Brain pericyte (primary cell): ENCODE measurements at regions not wholly inside any gene's neighbourhood (a gene's known extent, or its start where the extent isn't known, plus 50 kb on each side); places are given as distances from the start of the nearest gene placed in this dataset.
"Not testable (repeated sequence)": the region's sequence is repeated elsewhere in the genome, so short reads cannot be mapped to it uniquely, and the experiment has no call there.

Experiments used
- DNase-seq: peaks from one replicate; pipeline ENCODE4 v3.0.0-alpha.2; 2012; ENCODE audit warnings: low read depth, low spot score

- no peak for DNase-seq
Measured at GRCh38 chr4:111267786-111268185, 644.9 kb upstream of the PITX2 start.

GRCh38 chr4:111268769-111269414 is 646.0 kb upstream of the PITX2 start:
- DNase-seq: no peak

DNA sequence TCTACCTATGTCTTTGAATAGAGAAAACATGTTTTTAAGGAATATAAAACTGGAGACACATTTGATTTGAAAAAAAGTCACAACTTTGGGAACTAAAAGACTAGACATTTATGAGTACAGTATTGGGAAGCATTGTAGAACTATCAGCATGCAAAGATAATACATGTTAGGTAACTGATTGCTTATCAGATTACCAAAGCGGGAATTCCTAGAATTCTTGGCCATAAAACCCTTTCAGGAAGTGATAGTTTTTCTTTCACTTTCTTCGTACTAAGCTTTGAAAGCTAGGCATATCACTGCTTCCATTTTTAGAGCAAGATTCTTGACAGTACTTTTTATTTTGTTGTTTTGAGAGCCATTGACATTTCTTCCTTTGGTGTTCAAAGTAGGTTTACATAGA is 646.6 kb upstream of the PITX2 start:
- DNase-seq: no peak

DNA sequence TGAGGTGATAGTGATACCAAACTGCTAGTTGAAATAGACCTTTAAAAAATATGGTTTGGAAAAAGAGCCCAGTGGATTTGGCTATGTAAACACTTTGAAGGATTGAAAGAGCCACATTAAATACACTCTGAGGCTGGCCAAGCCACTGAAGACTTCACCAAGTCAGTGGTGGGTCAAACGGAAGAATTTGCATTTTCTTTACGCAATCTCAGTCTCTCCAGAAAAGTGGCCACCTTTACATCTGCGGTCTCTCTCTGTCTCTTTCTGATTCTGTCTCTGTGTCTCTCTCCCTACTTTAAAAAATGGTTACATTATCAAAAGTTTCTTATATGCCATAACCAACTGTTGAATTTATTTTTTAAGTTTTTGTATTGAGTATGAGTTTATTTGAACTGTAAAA is 651.2 kb upstream of the PITX2 start:
- DNase-seq: no peak

DNA sequence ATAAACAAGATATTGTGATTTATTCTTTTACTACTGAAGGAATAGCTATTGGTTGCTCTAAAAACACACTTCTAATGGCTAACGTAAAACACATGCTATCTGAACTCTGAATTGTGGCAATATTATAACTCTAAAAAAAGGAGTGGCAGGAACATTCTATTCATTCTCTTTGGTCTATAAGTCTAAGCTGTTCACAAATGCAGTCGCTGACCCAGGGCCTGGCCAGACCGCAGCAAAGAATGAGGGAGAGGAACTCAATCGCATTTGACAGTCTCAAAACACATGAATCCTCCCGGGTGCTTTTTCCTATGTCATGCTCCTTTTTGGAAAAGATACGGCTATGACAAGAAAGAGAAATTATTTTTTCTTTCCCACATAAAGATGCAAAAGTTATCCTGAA is 651.6 kb upstream of the PITX2 start:
- DNase-seq: no peak

DNA sequence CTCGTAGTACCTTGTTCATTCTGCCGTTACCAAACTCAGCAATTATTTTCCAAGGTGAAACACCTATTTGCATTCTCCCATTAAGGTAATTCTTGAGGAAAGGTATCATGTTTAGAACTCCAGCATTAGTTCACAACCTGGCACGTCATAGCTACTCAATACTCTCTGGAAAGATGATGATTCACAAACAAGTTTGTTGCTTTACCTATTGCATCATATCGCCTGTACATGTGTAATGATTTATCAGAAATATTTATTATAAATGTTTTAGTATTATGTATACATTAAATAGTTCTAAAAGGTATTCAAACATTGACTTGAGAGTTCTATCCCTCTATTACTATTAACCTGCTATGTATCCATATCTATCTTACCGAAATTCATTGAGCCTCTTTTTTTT is 658.3 kb upstream of the PITX2 start:
- DNase-seq: no peak

DNA sequence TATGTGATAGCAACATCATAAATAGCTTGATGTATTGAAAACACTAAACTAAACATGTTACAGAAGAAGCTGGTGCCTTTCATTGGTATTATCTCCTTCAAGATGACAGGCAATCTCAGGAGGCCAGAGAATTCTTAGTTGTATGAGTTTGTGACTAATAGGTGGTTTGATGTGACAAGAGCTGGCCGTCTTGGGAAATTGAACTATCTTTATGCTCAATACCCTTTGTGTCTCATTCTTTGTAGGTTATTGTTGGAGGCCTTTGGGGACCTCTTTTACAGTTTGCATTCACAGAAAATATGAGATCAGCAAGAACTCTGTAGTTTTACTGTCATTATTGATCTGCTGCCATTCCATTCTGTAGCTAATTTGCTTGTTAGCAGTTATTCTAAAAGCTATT is 659.2 kb upstream of the PITX2 start:
- DNase-seq: no peak

DNA sequence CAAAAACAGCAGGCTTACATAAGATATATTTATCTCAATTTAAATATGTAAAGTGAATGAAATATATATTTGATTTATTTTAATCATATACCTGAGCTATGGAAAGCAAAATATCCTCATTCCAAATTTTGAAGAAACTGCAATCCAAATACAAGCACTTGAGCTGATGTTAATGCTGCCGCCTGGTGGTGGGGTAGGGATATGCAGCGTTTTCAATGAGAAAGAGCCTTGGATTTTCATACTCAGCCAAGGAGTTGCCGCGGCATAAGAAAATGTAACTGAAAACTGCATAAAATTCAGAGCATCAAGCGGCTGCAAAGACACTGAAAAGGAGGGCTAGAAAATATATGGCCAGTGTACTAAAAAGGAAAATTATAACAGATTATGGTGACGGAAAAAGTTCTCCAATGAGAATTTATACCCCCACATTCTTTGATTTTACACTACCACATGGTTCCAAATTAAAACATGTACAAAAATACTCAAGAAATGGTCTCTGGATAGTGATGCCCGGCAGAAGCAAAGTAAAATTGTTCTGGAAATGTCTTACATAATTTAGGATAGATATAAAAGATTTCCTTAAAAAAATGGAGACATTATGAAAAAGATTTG is 660.3 kb upstream of the PITX2 start:
- DNase-seq: no peak

- DNase-seq: no peak
Measured at GRCh38 chr4:111296466-111296865, 673.6 kb upstream of the PITX2 start.

DNA sequence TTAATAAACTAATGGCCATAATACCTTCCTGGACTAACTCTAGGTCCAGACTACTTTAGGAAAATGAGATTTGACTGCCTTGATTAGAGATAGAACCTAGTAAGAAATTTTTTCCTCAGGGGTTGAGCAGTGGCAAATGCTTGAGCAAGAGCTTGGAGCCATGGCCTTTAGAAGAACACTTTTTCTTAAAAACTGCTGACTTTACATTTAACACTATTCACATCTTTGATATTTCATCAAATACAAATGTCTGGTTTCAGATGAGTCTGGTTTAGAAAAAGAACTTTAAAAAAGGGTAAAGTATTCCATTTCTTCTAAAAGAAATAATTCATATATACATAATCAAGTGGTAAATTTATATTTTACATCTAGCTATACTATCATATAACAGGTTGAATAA is 680.9 kb upstream of the PITX2 start:
- no peak for DNase-seq

DNA sequence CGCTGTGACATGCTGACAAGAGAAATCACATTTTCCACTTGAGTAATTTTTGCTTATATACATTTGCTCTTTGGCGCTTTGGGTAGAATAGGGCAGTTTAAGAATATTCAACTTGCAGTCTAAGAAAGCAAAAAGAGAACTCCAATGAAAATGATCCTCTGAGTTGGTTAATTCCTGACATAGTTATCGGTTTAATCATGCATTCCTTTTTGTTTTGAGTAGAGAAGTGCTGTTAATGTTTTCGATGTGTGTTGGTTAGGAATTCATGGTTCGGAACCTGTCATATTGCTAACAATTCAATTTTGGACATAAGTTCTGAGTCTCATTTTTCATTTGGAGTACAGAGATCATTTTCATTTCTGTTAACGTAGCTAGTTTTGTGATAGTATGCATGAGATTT is 700.6 kb upstream of the PITX2 start:
- no peak for DNase-seq

DNA sequence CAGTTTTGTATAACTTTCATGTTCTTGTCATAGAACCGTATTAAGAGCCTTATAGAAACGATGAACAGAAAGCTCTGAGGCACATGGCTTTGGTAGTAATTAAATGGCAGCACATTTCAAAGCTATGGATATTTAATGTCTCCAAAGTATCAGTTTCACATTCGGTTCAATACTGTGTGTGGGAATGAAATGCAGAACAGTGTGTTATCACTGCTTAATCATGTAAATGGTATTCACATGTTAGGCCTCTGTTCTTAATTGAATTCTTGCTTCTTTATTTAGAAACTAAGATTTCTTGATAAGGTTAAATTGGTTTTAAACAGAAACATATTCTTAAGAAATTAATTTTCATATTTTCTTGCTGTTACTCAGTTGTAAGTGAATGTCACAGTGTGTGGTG is 701.0 kb upstream of the PITX2 start:
- DNase-seq: no peak

DNA sequence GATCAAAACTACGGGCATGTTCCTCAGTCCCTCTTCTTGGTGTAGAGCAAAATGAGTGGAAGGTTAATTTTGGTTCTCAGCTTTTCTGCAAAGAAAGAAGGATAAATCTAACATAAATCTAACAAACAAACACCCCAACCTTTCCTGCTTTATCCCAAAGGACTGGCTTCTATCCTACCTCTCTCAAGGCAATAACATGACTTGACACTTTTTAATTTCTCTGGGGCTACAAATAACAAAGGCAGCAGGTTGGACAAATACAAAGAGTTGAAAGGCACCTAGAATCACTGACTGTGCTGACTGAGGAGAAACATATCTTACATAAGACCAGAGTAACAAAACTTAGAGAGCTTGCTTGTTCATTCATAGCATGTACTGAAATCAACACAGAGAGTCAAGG is 703.6 kb upstream of the PITX2 start:
- DNase-seq: no peak

GRCh38 chr4:111330786-111331185 is 707.9 kb upstream of the PITX2 start:
- DNase-seq: no peak

GRCh38 chr4:111334361-111334760 is 711.5 kb upstream of the PITX2 start:
- DNase-seq: no peak

DNA sequence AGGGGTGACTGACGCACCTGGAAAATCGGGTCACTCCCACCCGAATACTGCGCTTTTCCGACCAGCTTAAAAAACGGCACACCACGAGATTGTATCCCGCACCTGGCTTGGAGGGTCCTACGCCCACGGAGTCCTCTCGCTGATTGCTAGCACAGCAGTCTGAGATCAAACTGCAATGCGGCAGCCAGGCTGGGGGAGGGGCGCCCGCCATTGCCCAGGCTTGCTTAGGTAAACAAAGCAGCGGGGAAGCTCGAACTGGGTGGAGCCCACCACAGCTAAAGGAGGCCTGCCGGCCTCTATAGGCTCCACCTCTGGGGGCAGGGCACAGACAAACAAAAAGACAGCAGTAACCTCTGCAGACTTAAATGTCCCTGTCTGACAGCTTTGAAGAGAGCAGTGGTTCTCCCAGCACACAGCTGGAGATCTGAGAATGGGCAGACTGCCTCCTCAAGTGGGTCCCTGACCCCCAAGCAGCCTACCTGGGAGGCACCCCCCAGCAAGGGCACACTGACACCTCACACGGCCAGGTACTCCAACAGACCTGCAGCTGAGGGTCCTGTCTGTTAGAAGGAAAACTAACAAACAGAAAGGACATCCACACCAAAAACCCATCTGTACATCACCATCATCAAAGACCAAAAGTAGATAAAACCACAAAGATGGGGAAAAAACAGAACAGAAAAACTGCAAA is 714.5 kb upstream of the PITX2 start:
- DNase-seq: not testable (repeated sequence)

DNA sequence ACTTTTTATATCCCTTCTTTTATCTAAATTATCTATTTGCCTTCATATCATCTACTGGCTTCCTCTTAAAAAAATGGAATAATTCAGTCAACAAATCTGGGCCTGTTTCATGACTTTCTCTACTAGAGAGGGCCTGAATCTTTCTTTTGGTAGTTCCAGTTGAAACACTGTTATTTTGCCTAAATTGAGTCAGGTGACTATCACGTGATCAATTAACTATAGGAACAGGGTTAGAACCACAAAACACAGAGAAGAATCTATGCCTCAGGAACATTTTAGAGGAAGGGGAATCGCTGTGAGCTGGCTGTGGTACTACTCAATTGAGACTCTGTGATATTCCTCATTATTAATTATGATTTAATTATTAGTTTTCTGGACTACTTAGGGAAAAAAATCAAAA is 736.7 kb upstream of the PITX2 start:
- DNase-seq: no peak

- no peak for DNase-seq
Measured at GRCh38 chr4:111360906-111361305, 738.0 kb upstream of the PITX2 start.

DNA sequence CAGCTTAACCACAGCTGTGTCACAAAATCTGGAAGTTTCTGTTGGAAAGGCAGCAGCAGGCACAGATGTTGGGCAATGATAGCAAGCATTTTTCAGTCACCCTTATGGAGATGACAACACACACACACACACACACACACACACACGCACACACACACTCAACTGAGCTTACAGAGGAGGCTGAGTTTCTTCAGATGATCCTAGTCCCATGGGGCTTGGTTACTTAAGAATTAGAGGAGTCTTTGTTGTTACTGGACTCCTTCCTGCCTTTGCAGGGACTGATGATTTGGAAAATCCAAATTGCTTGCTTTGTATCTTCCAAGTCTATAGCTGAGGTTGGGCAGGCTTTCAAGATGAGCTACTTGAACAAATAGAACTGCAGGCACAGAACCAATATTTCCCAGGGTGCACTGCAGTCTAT is 740.1 kb upstream of the PITX2 start:
- DNase-seq: no peak

DNA sequence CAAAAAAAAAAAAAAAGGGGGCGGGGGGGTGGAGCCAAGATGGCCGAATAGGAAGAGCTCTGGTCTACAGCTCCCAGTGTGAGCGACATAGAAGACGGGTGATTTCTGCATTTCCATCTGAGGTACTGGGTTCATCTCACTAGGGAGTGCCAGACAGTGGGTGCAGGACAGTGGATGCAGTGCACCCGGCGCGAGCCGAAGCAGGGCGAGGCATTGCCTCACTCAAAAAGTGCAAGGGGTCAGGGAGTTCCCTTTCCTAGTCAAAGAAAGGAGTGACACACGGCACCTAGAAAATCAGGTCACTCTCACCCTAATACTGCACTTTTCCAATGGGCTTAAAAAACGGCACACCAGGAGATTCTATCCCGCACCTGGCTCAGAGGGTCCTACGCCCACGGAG is 755.0 kb upstream of the PITX2 start:
- not testable (repeated sequence) for DNase-seq

- DNase-seq: no peak
Measured at GRCh38 chr4:111388561-111388960, 756.7 kb upstream of the FAM241A start.

DNA sequence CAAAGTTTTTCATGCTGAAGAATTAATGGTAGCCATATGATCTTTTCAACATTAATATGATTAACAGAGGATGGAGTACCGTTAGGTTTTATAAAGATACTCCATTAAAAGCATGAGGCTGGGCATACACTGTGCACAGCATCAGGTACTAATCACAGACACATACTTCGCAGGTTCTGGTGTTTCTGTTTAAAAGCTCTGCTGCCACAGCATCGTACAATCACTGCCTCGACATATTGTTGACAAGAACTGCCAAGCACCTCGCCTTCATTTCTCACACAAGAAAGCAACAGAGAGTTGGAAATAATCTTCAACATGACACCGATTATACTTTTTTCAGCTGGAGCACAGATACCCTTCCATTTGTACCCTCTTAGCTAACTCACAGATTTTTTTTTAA is 753.4 kb upstream of the FAM241A start:
- no peak for DNase-seq

DNA sequence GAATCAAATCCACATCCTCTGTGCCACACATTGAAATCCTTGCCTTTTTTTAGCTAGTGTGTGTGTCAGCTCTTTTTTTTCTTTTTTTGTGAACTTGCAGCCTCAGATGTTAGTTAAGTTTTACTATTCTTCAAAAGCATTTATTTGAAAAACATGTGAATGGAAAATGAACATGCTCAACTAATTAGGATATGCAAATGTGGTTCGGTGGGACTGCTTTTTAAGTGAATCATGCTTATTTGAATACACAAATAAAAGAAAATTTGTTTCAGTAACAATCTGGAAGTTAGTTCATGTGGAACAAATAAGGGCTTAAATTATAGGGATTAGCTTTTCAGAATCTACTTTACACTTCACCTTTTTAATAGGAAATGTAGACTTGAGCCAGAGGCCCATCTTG is 751.5 kb upstream of the FAM241A start:
- no peak for DNase-seq
